CD4-positive, alpha-beta T cell treated with Interleukin-17A for 1 hour (primary cell): ENCODE measurements at regions not wholly inside any gene's neighbourhood (a gene's known extent, or its start where the extent isn't known, plus 50 kb on each side); places are given as distances from the start of the nearest gene placed in this dataset.
"Not testable (repeated sequence)": the region's sequence is repeated elsewhere in the genome, so short reads cannot be mapped to it uniquely, and the experiment has no call there.

Experiments used
- DNase-seq: peaks from one replicate; pipeline ENCODE4 v3.0.0-alpha.2; 2020

DNA sequence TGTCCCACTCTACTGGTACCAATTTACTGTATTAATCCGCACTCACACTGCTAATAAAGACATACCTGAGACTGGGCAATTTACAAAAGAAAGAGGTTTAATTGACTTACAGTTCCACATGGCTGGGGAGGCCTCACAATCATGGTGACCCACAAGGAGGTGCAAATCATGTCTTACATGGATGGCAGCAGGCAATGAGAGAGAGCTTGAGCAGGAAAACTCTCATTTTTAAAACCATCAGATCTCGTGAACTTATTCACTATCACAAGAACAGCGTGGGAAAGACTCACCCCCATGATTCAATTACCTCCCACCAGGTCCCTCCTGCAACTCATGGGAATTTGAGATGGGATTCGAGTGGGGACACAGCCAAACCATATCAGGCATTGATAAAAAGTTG, 298.5 kb downstream of the DUSP6 start:
- not testable (repeated sequence) for DNase-seq

DNA sequence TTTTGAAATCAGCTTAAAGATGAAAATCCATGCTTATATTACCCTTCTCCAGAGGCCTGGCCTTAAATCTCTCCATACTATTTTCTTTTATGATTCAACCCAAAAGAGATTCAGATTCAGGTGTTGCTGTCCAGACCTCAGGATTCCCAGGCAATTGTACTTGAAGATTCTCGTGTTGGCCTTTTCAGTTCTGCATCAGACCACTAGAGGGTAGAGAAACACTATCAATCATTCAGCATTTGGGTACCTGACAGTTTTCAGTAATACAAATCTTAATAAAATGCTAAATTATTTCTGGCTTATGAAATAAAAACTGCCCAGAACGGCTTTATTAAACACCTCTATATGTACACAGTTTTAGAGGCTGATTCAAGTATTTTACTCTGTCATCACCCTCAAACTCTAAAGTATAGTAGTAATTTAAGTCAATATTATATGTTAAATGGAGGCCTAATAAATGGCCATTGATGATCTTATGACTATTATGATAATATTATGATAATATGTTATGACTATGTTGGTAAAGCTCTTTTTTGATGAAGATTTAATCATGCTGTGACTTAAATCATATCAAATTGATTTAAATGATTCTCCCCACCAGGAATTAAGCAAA, 301.1 kb downstream of the DUSP6 start:
- DNase-seq, result peak; percentile 72

DNA sequence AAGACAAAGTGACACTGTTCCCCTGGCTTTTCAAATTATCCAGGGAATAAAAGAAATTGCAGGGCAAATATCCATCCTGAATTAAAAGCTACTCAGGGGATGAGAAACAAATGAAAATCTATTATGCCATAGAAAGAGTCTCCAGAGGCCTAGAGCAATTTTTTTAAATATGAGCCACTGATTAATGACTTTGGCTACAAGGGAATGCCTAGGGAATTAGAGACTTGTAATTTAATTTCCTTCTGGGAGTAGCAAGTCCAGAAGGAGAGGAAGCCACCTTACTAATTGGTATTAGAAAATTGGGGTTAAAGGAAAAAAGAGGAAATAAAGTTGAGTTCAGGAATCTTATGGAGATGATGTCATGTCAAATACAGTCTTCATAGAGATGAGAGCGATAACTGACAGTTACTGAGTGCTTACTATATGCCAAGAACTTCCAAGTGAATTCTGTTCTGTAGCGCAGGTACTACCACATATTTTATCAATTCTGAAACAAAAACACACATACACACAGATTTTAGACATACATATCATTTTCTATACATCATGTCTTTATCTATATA, 304.4 kb downstream of the DUSP6 start:
- no peak for DNase-seq

DNA sequence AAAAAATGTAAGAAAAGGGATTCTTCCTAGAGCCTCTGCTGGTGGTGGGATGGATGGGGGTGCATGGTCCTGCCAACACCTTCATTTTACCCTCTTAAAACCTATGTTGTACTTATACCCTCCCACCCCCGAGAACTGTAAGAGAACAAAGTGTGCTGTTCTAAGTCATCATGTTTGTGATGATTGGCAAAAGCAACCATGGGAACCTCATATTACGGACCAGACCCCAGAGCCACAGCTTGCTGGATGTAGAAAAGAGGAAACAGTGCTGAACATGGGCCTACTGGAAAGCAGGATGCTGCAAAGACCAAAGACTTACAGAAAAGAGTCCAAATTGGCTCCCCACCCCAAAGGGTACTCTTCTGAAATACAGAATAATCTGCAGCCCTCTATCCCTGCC, 311.2 kb downstream of the DUSP6 start:
- DNase-seq, result no peak

DNA sequence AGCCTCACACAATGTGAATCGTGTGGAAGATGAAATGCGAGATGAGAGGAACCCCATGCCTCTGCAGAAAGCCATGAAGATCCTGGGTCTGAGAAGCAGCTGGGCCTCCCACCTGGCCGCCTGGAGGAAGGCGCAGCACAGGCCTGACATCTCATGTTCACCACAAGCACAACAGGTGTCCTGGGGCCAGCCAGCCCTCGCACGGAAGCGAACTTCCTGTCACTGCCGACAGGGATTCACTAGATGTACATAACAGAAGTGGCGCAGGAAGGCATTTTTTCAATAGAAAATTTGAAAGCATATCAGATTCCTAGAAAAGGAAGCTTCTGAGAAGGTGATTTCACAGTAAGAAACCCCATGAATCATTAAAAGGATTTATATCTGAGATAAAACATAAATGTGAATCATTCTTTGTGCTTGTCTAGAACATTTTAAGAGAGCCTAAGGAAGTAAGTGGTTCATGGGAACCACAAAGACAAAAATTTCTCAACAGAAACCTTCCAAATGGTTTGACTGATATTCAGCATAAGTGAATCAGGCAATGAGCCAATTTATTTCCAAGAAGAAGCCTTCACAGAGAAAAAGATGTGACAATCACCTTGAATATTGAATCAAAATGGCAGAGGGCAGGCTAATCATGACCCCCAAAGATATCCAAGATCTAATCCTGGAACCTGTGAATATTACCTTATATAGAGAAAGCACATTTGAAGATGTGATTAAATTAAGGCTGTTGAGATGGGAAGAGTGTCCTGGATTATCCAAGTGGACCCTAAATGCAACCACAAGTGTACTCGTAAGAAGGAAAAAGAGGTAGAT, 311.9 kb downstream of the DUSP6 start:
- peak; percentile 63 for DNase-seq

DNA sequence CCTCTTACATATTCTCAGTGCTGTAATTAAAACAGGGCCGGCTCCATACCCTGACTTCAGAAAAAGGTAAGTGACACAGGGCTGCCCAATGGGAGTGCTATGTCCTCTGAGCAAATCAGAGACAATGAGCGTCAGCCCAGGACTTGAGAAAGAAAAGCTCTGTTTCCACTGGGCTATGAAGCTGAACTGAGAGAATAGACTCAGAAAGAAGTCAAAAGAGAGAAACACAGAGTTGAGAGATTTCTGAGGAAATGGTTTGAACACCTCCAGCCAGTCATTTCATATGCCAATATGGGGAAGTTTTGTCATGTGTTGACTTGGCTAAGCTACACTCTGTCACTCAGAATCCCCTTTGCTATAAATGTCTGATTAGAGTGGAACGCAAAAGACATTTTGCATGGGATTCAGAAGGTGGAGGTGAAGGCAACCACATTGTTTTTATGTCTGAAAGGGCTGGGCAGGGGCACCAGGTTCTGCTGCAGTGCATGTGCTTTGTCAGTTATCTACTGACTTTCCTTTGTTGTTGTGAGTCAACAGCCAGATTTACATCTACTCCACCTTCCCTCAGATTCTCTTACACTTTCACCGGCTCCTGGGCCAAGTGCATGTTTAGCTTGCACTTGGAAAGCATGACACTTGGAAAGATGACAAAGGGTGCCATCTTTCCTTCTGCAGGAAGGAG, 313.3 kb downstream of the DUSP6 start:
- no peak for DNase-seq

DNA sequence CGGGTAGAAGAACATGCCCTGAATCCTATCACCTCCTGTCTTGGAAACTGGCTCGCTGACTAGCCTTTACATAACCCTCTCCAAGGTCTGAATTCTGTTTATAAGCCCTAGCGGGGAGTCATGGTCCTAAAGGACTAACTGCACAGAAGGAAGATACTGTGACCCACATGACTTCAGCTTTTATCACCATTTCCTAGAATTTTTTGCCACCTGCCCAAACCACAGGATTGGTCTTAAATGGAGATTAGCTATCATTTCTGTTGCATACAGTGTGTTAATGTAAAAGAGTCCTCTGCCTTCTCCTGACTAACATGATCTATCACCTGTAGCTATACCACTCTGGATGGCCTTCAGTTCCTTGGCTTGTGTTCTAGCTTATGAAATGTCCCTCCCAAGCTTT, 319.2 kb downstream of the DUSP6 start:
- DNase-seq, result no peak

DNA sequence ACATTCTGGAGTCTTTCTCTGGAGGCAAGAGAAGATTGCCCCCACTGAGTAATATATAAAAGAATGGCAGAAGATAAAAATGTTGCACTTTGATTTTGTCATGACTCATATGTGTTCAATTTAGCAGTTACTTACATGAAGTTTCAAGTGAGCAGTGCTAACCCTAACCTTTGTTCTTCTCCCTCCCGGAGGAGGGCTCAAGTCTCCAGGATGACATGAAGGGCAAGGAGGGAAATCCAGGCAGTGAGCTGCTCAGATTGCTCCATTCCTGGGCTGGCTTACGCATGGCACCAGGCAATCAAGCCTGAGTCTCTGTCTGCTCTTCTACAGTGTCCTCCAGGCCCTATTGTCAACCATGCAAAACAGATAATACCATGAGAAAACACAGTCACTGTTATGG, 322.3 kb downstream of the DUSP6 start:
- no peak for DNase-seq

DNA sequence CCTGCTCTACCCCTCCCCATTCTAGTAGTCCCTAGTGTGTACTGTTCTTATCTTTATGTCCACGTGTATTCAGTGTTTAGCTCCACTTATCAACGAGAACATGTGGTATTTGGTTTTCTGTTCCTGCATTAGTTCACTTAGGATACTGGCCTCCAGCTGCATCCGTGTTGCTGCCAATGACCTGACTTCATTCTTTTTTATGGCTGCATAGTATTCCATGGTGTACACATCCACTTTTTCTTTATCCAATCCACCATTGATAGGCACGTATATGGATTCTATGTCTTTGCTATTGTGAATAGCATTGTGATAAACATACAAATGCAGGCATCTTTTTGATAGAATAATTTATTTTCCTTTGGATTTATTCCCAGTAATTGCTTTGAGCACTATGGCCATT, 327.7 kb downstream of the DUSP6 start:
- DNase-seq, result no peak

DNA sequence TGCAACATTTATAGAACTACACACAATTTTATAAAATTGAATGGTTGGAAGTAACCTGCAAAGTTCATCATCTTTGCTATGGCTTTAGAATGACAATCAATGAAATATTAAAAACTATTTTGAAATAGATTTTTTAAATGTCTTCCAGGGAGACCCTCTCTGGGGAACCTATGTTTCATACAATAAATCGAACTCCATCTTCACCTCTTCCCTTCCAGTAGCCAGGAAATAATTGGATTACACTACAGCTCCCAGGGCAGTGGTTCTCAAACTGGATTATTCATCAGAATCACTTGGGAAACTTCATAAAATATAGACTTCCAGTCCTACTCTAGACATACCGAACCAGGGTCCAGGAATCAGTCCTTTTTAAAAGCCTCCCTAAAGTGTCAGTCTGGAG, 328.4 kb downstream of the DUSP6 start:
- no peak for DNase-seq

DNA sequence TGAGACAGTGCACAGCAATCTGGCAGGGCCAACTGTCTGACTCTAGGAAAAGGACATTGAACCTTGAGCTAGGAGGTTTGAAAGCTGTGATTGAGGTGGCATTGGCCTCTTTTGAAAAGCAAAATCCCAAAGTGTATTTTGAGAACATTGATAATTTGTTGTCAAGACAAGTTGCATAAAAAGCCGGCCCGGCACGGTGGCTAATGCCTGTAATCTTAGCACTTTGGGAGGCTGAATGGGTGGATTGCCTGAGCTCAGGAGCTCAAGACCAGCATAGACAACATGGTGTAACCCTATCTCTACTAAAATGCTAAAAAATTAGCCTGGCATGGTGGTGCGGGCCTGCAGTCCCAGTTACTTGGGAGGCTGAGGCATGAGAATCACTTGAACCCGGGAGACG, 331.6 kb downstream of the DUSP6 start:
- no peak for DNase-seq

DNA sequence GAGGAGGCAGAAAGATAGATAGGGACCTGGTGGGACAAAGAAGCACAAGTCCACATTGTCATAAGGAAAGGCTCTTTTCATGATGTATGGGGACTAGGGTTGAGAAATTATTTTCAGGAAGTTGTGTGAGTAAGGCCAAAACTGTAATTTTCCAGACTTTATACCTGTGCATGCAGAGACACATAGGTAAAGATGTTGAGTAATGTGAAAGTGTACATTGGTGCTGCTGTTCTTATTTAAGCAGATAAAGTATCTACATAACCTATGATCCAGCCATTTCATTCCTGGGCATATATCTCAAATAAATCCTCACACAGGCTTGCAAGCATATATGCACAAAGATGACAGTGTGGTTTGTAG, 332.2 kb downstream of the DUSP6 start:
- no peak for DNase-seq

DNA sequence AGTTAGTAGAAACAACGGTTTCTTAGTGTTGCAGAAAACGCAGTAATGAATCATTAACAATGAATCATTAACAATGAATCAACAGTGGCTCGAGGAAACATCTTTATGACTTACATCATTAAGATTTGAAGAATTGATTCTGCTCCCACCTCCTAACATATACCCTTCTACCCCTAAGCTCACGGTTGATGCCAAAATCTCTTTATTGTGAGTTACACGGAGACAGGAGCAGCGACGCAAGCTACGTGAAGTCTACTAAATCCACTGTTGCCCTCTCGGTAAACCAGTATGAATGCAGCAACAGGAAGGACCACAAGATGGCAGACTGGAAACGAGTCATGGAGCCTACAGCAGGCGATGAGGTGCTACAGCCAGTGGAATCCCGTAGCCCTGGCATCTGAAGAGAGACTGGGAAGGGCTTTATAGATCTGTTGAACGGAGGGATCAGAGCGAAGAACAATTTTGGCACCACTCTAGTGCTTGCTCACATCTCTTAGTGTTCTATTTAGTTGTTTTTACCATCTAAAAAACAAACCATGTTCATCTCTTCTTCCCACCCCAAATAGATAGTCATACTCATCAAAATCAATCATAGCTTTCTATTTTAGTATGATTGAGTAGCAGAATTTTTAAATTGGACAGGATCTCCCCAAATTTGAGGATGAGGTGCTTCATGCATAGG, 332.7 kb downstream of the DUSP6 start:
- peak; percentile 82 for DNase-seq

DNA sequence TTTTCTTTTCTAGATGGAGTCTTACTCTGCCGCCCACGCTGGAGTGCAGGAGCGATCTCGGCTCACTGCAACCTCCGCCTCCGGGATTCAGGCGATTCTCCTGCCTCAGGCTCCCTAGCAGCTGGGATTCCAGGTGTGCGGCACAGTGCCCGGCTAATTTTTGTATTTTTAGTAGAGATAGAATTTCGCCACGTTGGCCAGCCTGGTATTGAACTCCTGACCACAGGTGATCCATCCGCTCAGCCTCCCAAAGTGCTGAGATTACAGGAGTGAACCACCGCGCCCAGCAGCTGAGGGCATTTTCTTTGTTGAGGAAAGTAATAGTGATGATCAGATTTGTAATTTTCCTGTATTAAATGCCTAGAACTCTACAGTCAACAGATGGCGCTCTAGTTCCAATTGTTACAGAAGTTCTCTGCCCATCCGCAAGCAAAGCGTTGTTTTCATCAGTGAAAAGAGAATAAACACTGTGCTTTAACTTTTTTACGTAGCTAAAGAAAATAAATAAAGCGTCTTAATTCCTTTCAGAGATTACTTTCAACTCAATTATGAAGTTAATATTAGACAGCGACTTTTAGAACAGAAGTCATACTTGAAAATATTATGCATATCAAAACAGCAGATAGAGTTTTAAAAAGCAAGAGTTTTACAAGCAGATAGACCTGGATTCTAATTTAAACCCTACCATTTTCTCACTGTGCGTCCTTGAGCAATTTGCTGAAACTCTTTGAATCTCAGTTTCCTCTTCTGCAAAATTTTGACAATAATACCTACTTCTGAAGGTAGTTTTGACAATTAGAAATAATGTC, 335.1 kb downstream of the DUSP6 start:
- DNase-seq, result peak; percentile 71

DNA sequence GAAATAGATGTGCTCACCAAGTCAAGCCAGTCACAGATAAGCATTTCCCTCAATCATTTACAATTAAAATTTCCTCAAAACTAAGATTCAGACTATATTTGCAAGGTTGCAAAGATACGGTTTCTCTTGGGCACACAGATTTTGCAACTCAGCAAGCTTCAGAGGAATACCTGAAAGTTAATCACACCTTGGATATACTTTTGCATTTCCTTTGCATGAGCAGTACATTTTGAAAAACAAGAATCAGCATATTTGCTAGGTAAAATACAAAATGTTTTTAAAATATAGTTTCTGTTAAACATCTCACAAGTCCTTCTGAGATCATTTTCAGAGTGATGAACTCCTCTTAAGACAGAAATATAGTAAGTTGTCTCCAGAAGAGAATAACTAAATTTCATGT, 336.9 kb downstream of the DUSP6 start:
- DNase-seq, result no peak

DNA sequence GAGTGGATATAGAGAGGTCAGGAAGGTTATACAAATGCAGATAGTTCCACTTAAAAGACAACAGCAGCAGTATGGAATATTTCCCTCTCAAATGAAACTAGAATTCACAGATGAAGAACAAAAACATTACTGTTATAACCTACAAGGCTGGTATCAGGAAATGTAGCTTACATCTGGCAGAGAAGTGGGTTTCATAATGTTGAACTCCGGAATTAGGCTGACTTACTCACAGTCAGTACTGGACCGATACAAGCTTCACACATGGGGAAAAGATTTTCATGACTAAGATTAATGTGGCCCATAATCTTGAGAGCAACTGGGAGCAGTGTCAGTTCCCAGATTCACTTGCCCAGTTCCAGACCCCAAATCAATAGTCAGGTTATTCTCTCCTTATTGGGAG, 353.9 kb downstream of the DUSP6 start:
- no peak for DNase-seq

DNA sequence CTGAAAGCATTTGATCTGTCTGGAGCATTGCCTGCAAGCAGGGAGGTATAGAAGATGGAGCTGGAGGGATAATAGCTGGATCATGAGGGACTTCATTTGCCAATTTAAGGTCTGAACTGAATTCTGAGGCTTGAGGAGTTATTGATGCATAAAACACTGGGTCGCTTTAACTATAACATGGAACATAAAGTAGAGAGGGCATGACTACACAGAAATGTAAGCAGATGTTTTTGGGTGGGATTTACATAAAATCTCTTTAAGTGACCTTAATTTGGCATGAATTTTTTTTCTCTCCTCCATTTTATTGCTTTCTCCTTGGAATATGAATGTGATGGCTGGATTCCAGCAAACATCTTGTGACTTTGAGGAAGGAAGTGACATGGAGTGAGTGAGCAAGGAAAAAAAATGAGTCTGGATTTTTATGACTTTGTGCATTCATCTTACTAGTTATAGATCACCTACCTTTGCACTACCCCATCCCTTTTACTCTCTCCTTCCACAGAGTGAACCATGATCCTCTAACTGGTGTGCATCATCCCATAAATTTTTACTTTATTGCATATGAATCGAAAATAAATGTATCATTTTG, 356.0 kb downstream of the DUSP6 start:
- no peak for DNase-seq

DNA sequence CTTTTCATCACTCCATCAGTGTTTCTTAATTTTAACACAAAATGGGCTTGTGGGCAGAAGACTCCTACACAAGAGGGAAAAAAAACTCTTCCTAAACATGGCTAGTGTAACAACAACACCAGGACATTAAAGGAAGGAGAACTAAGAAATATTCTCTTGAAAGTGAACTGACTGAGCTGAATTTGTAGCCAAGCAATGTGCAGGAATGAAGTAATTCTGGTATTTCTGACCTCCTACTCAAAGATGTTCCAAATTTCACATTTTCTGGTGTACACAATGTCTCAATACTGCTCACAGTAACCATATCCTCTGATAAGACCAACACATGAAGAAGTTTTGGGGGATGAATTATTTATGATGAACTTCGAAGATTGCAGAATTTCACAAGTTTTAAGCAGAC, 357.3 kb downstream of the DUSP6 start:
- DNase-seq, result no peak

DNA sequence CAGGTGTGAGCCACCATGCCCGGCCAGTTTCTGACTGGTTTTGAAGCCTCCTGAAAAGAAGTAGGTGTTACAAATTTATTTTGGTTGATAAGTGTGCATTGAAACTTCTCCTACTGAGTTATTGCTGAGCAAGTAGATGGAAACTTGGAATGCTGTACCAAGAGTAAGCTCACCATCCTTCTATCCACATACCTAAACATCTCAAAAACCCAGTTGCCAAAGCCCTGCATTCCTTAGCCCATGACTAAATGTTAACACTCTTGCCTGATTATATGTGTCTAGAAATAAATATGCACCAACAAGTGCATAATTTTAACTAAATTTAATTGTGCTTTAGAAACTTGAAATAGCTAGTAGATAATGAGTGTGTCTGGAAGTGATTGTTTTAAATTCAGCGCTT, 357.8 kb downstream of the DUSP6 start:
- no peak for DNase-seq

DNA sequence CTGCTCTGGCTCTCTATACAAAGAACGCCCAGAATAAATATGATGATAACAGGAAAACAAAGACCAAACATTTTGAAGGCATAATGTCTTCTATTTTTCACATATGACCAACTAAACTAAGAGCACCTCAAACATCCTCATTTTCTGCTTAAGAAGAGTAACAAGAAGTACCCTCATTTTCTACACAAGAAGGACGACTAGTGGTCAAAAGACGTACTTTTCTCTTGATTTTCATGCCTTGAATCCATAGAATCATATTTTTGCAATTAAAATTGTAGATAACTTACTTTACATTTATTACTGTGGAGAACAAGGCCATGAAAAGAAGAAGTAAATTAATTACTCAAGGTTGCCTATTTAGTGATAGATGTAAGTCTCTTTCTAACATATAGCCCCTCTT, 358.6 kb downstream of the DUSP6 start:
- peak; percentile 3 for DNase-seq

DNA sequence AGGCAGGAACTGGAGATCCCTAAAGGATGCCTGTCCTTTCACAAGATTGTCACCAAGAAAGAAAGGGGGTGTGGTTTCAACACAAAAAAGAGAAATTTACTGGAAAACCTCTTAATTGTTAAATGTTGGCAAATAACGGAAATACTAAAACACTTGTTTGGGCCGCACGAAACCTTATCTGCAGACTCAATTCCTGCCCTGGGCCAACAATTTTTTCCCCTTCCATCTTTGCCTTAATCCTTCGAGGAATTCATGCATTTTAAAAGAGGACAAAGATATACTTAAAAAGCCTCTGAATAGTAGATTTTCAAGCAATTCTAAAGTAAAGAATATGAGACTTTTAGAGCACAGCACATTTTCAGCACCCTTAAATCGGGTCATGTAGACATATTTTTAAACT, 366.2 kb downstream of the DUSP6 start:
- DNase-seq, result no peak

DNA sequence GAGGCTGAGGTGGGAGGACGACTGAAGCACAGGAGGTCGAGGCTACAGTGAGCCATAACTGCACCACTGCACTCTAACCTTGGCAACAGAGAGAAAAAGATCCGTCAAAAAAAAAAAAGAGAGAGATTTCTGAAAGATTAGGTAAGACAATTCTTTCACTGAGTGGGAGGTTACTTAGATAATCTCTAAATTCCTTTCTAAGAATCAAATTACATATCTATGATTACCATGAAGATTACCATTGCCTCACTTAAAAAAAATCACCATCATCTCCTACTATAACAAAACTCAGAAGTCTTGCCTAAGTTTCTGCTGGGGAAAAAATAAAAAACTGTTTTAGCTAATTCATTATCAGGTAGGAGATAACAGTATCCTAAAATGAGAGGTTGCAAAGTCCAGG, 366.7 kb downstream of the DUSP6 start:
- DNase-seq, result no peak
